ENCODE measurements at regions not wholly inside any gene's neighbourhood (a gene's known extent, or its start where the extent isn't known, plus 50 kb on each side); places are given as distances from the start of the nearest gene placed in this dataset.

DNA sequence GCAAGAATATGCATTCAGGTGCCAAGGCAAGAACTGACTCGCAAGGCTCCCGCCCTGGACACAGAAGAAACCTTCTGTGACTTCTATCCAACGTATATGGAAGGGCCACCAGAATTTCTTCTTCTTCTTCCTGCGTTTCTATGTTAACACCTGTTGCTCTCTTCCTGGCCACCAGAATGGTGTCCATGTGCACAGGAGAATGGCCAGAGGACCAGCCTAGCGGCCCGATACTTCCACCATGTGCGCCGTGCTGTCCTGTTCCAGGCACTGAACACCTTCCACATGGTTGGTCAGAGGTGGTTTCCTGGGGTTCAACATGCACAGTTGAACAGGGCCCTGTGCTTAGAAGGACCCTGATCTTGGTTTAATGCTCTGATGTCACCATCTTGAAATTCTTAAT lies 455.8 kb downstream of the BCL11B start:
- no peak for TF ChIP-seq POLR2A (IDR thresholded peaks at IDR 0.05; ENCODE audit: low read depth, low read length)
- DNase-seq (ENCODE audit: insufficient read length, low spot score) (no peak), FAIRE-seq (no peak)

DNA sequence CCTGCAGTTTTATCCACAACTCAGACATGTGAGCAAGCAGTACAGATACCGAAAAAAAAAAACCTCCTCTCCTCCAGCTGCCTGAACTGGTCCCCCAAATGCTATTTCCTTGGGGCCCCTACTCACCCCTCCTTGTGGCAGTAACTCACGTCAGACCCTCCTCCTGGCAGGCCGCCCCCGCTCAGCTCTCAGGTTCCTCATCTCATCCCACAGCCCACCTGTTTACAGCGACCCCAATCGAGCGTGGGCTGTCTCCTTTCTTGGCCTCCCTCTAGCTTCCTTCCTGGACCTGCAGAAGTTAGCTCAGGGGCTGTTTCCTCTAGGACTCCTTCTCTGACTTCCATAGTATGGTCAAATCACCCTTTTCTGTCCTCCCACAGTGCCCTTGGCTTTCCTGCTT lies 455.3 kb downstream of the BCL11B start:
- FAIRE-seq: no peak

GRCh38 chr14:98819132-98819866 lies 452.7 kb downstream of the BCL11B start:
- FAIRE-seq: no peak
- no peak for DNase-seq (ENCODE audit: insufficient read length, low spot score)
- TF ChIP-seq POLR2A (IDR thresholded peaks at IDR 0.05; ENCODE audit: low read depth, low read length): no peak

More for the DNA sequence above, 455.3 kb downstream of the BCL11B start:
- no peak for DNase-seq (ENCODE audit: insufficient read length, low spot score)
- TF ChIP-seq POLR2A (IDR thresholded peaks at IDR 0.05; ENCODE audit: low read depth, low read length): no peak

GRCh38 chr14:98819867-98820206 lies 452.2 kb downstream of the BCL11B start:
- FAIRE-seq: no peak
- TF ChIP-seq POLR2A (IDR thresholded peaks at IDR 0.05; ENCODE audit: low read depth, low read length): no peak
- no peak for DNase-seq (ENCODE audit: insufficient read length, low spot score)

DNA sequence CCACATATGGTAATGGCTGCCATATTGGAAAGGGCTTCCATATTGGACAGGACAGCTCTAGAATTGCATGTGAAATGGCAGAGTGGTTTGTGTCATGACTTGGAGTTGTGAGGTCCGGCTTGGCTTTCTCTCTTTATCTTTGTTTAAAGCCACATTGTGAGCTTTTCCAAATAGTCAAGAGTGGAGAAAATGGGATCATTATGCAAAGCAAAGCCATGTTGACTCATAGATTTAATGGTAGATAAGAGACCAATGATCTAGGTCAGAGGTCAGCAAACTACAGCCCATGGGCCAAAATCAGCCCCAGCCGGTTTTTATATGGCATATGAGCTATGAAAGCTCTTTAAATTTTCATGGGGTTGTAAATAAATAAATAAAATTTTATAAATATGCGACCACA lies 449.1 kb downstream of the BCL11B start:
- TF ChIP-seq POLR2A (IDR thresholded peaks at IDR 0.05; ENCODE audit: low read depth, low read length): no peak

DNA sequence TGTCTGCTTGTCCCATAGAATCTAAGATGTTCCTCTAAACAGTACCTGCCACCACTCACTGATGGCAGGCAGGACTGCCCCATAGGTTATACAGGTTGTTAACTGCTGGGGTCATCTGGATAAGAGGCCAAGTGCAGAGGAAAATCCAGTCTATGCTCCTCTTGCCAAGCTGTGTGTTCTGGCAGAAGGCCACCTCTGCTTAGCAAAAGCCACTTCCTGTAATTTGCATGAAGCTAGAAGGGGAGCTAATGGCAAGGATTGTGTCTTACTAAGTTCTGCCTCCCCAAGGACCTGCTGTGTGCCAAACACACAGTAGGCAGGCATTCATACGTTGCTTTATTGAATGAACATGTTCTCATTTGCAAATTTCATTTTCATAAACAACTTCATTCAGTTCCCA lies 445.4 kb downstream of the BCL11B start:
- no peak for FAIRE-seq
- DNase-seq (ENCODE audit: insufficient read length, low spot score): no peak
- TF ChIP-seq POLR2A (IDR thresholded peaks at IDR 0.05; ENCODE audit: low read depth, low read length): no peak

More for the DNA sequence above, 449.1 kb downstream of the BCL11B start:
- DNase-seq (ENCODE audit: insufficient read length, low spot score) (no peak), FAIRE-seq (no peak)

DNA sequence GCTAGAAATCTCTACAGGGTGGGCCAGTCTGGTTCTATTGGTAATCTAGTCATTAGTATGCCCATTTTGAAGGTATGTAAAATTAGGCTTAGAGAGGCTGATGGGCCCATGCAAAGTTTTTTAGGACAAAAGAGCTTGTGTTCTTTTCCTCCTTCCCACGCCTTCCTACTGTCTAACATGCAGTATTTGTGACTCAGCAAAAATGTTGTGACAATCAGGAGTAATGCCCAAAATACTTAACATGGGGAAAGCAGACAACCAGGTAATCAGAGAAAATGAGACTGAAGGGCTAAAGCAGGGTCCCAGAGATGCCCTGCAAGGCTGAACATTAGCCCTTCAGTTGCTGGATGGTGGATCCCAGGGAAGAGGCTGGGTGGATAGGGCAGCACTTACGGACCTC lies 437.9 kb downstream of the BCL11B start:
- FAIRE-seq: no peak
- TF ChIP-seq POLR2A (IDR thresholded peaks at IDR 0.05; ENCODE audit: low read depth, low read length): no peak
- no peak for DNase-seq (ENCODE audit: insufficient read length, low spot score)

DNA sequence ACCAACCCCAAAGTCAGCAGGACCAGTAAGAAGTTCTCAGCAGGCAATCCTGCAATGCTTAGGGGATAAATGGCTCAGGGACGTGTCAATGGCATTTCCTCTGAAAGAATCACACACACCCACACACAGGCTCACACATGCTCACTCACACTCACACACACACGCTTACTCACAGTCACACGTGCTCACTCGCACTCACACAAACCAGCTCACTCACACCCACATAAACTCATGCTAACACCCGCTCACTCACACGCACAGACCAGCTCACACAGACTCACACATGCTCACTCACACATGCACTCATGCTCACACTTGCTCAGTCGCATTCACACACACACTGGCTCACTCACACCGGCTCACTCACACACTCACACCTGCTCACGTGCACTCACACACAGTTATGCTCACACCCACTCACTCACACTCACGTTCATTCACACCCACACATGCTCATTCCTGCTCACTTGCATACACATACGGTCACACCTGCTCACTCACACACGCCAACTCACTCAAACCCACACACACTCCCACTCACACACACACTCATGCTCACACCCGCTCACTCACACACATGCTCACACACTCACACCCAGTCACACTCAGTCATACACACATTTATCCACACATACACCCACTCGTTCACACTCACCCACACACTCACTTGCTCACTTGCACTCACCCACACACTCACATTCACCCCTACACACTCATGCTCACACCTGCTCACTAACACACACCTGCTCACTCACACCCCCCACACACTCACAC lies 436.8 kb downstream of the BCL11B start:
- no peak for FAIRE-seq
- TF ChIP-seq POLR2A (IDR thresholded peaks at IDR 0.05; ENCODE audit: low read depth, low read length): no peak
- no peak for DNase-seq (ENCODE audit: insufficient read length, low spot score)

DNA sequence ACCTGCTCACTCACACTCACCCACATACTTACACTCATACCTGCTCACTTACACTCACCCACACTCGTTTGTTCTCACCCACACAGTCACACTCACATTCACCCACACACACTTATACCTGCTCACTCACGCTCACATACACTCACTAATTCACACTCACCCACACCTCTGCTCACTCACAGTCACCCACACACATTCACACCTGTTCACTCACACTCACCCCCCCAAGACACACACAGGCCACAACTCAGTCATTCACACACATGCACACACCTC lies 436.2 kb downstream of the BCL11B start:
- no peak for DNase-seq (ENCODE audit: insufficient read length, low spot score)
- FAIRE-seq: no peak

DNA sequence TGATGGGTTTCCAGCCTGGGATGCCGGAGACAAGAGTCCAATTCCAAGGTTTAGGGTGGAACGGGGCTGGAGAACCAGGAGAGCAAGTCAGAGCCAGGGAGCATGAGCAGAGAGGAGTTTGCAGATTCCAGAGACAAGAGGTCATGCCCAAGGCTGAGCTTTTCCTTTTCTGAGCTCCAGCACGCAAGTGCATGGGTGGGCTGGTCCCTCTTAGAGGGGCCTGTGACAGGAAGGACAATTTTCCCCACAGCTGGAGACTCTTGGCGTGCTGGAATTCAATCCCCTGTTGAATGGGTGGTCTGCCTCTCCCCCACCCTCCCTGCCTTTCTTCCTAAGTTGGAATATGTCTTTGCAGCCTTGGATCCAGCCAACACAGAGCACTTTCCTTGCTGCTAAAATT lies 431.9 kb downstream of the BCL11B start:
- FAIRE-seq: no peak
- no peak for TF ChIP-seq POLR2A (IDR thresholded peaks at IDR 0.05; ENCODE audit: low read depth, low read length)
- no peak for DNase-seq (ENCODE audit: insufficient read length, low spot score)

More for the DNA sequence above, 436.2 kb downstream of the BCL11B start:
- no peak for TF ChIP-seq POLR2A (IDR thresholded peaks at IDR 0.05; ENCODE audit: low read depth, low read length)

DNA sequence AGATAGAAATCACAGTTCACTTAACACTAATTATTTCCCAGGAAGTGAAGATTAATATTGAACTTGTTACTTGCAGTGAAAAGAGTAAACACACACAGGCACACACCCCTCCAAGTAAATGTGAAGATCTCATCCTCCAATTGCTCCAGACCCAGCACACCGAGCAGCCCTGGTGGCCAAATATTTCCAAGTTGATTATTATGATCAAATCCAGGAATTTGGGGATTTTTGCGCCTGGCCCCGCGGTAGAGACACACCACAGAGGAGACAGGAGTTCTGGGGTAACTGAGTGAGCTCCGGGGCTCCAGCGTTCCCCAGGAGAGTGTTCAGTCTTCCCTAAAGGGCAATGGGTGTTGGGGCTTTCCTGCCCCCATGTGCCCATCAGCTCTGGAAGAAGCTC lies 431.5 kb downstream of the BCL11B start:
- TF ChIP-seq POLR2A (IDR thresholded peaks at IDR 0.05; ENCODE audit: low read depth, low read length): no peak
- no peak for FAIRE-seq
- no peak for DNase-seq (ENCODE audit: insufficient read length, low spot score)

GRCh38 chr14:98844456-98844855 lies 427.5 kb downstream of the BCL11B start:
- no peak for TF ChIP-seq POLR2A (IDR thresholded peaks at IDR 0.05; ENCODE audit: low read depth, low read length)
- FAIRE-seq (no peak), DNase-seq (ENCODE audit: insufficient read length, low spot score) (no peak)

- FAIRE-seq (no peak), DNase-seq (ENCODE audit: insufficient read length, low spot score) (no peak)
- no peak for TF ChIP-seq POLR2A (IDR thresholded peaks at IDR 0.05; ENCODE audit: low read depth, low read length)
Measured at GRCh38 chr14:98847521-98848468, 424.2 kb downstream of the BCL11B start.

DNA sequence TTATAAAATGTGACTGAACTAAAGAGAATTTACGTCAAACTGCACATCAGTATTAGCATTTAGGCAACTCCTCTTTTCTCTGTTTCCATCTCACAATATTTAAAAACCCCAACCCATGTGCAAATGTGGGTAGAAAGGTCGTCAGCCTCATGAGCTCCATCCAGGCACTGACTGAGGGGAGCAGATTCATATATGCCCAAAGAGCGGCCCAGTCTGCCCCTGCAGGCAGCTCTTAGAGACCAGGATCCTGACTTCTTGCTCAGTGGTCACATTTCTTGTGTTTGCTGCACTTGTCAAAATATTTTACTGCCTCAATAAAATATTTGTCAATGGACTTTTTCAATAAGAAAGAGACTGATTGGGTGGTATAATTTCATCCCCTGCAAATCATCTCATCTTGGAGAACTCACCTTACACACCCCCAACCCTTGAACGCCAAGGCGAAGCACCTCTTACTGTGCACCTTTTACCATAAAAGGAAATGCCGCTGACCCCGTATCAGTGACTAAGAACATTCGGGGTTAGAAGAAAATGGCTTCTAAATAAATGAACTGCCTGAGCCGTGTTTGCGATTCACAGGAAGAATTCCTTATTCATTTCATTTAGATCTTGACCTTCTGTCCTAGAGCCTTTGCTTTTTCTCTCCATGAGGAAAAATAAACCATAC lies 418.8 kb downstream of the BCL11B start:
- DNase-seq (ENCODE audit: insufficient read length, low spot score): no peak
- no peak for FAIRE-seq
- no peak for TF ChIP-seq POLR2A (IDR thresholded peaks at IDR 0.05; ENCODE audit: low read depth, low read length)

Data from H54 (cell line).